HEK293 (cell line): ENCODE measurements at regions not wholly inside any gene's neighbourhood (a gene's known extent, or its start where the extent isn't known, plus 50 kb on each side); places are given as distances from the start of the nearest gene placed in this dataset.

Experiments used
- PRDM1 ChIP-seq: fragments of 450-650 bp; formaldehyde crosslinking; IDR thresholded peaks from 2 replicates; pipeline ENCODE4; 2016; ENCODE audit warnings: missing biosample characterization, missing genetic modification characterization
- SP7 ChIP-seq: fragments of 450-650 bp; formaldehyde crosslinking; IDR thresholded peaks from 2 replicates; pipeline ENCODE4 v1.5.1; 2016; ENCODE audit warnings: missing biosample characterization, missing genetic modification characterization
- ZBTB44 ChIP-seq: fragments of 450-650 bp; IDR thresholded peaks from 2 replicates; pipeline ENCODE4 v1.5.1; 2018; ENCODE audit warnings: missing biosample characterization, mild to moderate bottlenecking, missing genetic modification characterization
- ZBTB7A ChIP-seq: fragments of 450-650 bp; formaldehyde crosslinking; IDR thresholded peaks from 2 replicates; pipeline ENCODE4 v1.5.1; 2016; ENCODE audit warnings: low read depth, missing biosample characterization, missing genetic modification characterization
- ZNF175 ChIP-seq: fragments of 450-650 bp; formaldehyde crosslinking; IDR thresholded peaks from 2 replicates; pipeline ENCODE4 v1.5.1; 2016; ENCODE audit warnings: missing biosample characterization, missing genetic modification characterization
- ZNF785 ChIP-seq: fragments of 450-650 bp; formaldehyde crosslinking; IDR thresholded peaks from 2 replicates; pipeline ENCODE4 v1.5.1; 2016; ENCODE audit warnings: missing biosample characterization, missing genetic modification characterization
- TF ChIP-seq, protein P1 (sequence below): fragments of 450-650 bp; formaldehyde crosslinking; IDR thresholded peaks from 2 replicates; pipeline ENCODE4 v1.5.1; 2016; ENCODE audit warnings: missing biosample characterization, missing genetic modification characterization
- TF ChIP-seq, protein P2 (sequence below): fragments of 450-650 bp; formaldehyde crosslinking; IDR thresholded peaks from 2 replicates; pipeline ENCODE4 v1.5.1; 2016; ENCODE audit warnings: missing biosample characterization, missing genetic modification characterization

DNA sequence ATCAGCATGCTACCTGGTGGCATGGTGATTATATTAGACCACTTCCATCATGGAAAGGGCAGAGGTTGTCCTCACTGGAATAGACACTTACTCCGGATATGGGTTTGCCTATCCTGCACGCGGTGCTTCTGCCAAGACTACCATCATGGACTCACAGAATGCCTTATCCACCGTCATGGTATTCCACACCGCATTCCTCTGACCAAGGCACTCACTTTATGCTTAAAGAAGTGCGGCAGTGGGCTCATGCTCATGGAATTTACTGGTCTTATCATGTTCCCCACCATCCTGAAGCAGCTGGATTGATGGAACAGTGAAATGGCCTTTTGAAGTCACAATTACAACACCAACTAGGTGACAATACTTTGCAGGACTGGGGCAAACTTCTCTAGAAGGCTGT lies 109.2 kb upstream of the DRD2 start:
- TF ChIP-seq ZBTB7A = no peak
- TF ChIP-seq ZBTB44 = no peak
- TF ChIP-seq ZNF175 (tag by site-specific recombination) = no peak
- TF ChIP-seq, protein P1, sequence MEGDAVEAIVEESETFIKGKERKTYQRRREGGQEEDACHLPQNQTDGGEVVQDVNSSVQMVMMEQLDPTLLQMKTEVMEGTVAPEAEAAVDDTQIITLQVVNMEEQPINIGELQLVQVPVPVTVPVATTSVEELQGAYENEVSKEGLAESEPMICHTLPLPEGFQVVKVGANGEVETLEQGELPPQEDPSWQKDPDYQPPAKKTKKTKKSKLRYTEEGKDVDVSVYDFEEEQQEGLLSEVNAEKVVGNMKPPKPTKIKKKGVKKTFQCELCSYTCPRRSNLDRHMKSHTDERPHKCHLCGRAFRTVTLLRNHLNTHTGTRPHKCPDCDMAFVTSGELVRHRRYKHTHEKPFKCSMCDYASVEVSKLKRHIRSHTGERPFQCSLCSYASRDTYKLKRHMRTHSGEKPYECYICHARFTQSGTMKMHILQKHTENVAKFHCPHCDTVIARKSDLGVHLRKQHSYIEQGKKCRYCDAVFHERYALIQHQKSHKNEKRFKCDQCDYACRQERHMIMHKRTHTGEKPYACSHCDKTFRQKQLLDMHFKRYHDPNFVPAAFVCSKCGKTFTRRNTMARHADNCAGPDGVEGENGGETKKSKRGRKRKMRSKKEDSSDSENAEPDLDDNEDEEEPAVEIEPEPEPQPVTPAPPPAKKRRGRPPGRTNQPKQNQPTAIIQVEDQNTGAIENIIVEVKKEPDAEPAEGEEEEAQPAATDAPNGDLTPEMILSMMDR = no peak
- no peak for TF ChIP-seq SP7
- TF ChIP-seq, protein P2, sequence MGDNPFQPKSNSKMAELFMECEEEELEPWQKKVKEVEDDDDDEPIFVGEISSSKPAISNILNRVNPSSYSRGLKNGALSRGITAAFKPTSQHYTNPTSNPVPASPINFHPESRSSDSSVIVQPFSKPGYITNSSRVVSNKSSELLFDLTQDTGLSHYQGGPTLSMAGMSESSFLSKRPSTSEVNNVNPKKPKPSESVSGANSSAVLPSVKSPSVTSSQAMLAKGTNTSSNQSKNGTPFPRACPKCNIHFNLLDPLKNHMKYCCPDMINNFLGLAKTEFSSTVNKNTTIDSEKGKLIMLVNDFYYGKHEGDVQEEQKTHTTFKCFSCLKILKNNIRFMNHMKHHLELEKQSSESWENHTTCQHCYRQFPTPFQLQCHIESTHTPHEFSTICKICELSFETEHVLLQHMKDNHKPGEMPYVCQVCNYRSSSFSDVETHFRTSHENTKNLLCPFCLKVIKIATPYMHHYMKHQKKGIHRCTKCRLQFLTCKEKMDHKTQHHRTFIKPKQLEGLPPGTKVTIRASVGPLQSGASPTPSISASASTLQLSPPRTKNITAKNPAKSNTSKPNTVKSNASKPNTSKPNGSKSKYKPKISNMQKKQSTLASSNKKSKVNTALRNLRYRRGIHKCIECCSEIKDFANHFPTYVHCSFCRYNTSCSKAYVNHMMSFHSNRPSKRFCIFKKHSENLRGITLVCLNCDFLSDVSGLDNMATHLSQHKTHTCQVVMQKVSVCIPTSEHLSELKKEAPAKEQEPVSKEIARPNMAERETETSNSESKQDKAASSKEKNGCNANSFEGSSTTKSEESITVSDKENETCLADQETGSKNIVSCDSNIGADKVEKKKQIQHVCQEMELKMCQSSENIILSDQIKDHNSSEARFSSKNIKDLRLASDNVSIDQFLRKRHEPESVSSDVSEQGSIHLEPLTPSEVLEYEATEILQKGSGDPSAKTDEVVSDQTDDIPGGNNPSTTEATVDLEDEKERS (tag by site-specific recombination) = no peak
- no peak for TF ChIP-seq ZNF785 (tag by site-specific recombination)
- TF ChIP-seq PRDM1 (tag by site-specific recombination) = no peak
